ENCODE measurements at regions not wholly inside any gene's neighbourhood (a gene's known extent, or its start where the extent isn't known, plus 50 kb on each side); places are given as distances from the start of the nearest gene placed in this dataset.

GRCh38 chr21:14895792-14896191 is 169.0 kb downstream of the NRIP1 start (continued):
- TF ChIP-seq, protein P1, sequence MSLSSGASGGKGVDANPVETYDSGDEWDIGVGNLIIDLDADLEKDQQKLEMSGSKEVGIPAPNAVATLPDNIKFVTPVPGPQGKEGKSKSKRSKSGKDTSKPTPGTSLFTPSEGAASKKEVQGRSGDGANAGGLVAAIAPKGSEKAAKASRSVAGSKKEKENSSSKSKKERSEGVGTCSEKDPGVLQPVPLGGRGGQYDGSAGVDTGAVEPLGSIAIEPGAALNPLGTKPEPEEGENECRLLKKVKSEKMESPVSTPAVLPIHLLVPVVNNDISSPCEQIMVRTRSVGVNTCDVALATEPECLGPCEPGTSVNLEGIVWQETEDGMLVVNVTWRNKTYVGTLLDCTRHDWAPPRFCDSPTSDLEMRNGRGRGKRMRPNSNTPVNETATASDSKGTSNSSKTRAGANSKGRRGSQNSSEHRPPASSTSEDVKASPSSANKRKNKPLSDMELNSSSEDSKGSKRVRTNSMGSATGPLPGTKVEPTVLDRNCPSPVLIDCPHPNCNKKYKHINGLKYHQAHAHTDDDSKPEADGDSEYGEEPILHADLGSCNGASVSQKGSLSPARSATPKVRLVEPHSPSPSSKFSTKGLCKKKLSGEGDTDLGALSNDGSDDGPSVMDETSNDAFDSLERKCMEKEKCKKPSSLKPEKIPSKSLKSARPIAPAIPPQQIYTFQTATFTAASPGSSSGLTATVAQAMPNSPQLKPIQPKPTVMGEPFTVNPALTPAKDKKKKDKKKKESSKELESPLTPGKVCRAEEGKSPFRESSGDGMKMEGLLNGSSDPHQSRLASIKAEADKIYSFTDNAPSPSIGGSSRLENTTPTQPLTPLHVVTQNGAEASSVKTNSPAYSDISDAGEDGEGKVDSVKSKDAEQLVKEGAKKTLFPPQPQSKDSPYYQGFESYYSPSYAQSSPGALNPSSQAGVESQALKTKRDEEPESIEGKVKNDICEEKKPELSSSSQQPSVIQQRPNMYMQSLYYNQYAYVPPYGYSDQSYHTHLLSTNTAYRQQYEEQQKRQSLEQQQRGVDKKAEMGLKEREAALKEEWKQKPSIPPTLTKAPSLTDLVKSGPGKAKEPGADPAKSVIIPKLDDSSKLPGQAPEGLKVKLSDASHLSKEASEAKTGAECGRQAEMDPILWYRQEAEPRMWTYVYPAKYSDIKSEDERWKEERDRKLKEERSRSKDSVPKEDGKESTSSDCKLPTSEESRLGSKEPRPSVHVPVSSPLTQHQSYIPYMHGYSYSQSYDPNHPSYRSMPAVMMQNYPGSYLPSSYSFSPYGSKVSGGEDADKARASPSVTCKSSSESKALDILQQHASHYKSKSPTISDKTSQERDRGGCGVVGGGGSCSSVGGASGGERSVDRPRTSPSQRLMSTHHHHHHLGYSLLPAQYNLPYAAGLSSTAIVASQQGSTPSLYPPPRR (CRISPR knock-in tag; IDR thresholded peaks at IDR 0.05; ENCODE audit: borderline replicate concordance) = no peak
- TF ChIP-seq ZNF324 (CRISPR knock-in tag; IDR thresholded peaks at IDR 0.05) (no peak), POLR2AphosphoS2 (IDR thresholded peaks at IDR 0.05; ENCODE audit: low read length) (no peak), SETDB1 (IDR thresholded peaks at IDR 0.05; ENCODE audit: low read length) (no peak), PHF8 (IDR thresholded peaks at IDR 0.05; ENCODE audit: borderline replicate concordance, low read length) (no peak), BMI1 (IDR thresholded peaks at IDR 0.05; ENCODE audit: low read length) (no peak), ZNF785 (CRISPR knock-in tag; IDR thresholded peaks at IDR 0.05) (no peak), MAFF (IDR thresholded peaks at IDR 0.05; ENCODE audit: low read length) (peak; percentile 75), CREBBP (IDR thresholded peaks at IDR 0.05; ENCODE audit: low read depth, low read length) (no peak), FOXK1 (CRISPR knock-in tag; IDR thresholded peaks at IDR 0.05; ENCODE audit: borderline replicate concordance) (no peak), C11orf30 (IDR thresholded peaks at IDR 0.05; ENCODE audit: low read depth) (peak; percentile 63; the same call in 1 of the 2 replicates), POLR2A (conservative IDR thresholded peaks at IDR 0.05) (no peak), NFE2L1 (tag; IDR thresholded peaks at IDR 0.05; ENCODE audit: borderline replicate concordance, low read depth) (peak; percentile 66; the same call in 1 of the 2 replicates), KAT2B (IDR thresholded peaks at IDR 0.05; ENCODE audit: low read depth, low read length) (no peak), HNRNPK (IDR thresholded peaks at IDR 0.05; ENCODE audit: low read depth, low read length, poor library complexity, severe bottlenecking) (no peak)
- TF ChIP-seq, protein P2, sequence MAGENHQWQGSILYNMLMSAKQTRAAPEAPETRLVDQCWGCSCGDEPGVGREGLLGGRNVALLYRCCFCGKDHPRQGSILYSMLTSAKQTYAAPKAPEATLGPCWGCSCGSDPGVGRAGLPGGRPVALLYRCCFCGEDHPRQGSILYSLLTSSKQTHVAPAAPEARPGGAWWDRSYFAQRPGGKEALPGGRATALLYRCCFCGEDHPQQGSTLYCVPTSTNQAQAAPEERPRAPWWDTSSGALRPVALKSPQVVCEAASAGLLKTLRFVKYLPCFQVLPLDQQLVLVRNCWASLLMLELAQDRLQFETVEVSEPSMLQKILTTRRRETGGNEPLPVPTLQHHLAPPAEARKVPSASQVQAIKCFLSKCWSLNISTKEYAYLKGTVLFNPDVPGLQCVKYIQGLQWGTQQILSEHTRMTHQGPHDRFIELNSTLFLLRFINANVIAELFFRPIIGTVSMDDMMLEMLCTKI (IDR thresholded peaks at IDR 0.05; ENCODE audit: partially characterized antibody) = no peak
- TF ChIP-seq, protein P3, sequence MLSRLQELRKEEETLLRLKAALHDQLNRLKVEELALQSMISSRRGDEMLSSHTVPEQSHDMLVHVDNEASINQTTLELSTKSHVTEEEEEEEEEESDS (CRISPR knock-in tag; IDR thresholded peaks at IDR 0.05) = no peak

Data from K562 (cell line).